Smooth muscle cell (in vitro differentiated cells): ENCODE measurements at regions not wholly inside any gene's neighbourhood (a gene's known extent, or its start where the extent isn't known, plus 50 kb on each side); places are given as distances from the start of the nearest gene placed in this dataset.

Experiments
- DNase-seq: peaks from one replicate; lab custom pipeline; 2025; ENCODE audit not compliant: unreplicated experiment; lab: John Stamatoyannopoulos, UW
- H2AFZ ChIP-seq: fragments of 200-600 bp; sonication (generic); 2 replicates; pipeline ENCODE4 v1.6.0; 2016; ENCODE audit warnings: antibody characterized with exemption, low read depth, mild to moderate bottlenecking
- H3F3A ChIP-seq: fragments of 200-600 bp; sonication (generic); 2 replicates; pipeline ENCODE4 v1.6.0; 2017; ENCODE audit warnings: antibody characterized with exemption, low read depth
- H3K27ac ChIP-seq: fragments of 200-600 bp; sonication (generic); 2 replicates; pipeline ENCODE4 v1.5.1; 2016; ENCODE audit warnings: low read depth, mild to moderate bottlenecking
- H3K27me3 ChIP-seq: fragments of 200-600 bp; sonication (generic); 2 replicates; pipeline ENCODE4 v1.6.1; 2016; ENCODE audit warnings: low read depth, mild to moderate bottlenecking
- H3K36me3 ChIP-seq: fragments of 200-600 bp; sonication (generic); 2 replicates; pipeline ENCODE4 v1.5.1; 2016; ENCODE audit warnings: low read depth
- H3K4me1 ChIP-seq: fragments of 200-600 bp; sonication (generic); 2 replicates; pipeline ENCODE4 v1.5.1; 2016; ENCODE audit warnings: low read depth
- H3K4me2 ChIP-seq: fragments of 200-600 bp; sonication (generic); 2 replicates; pipeline ENCODE4 v1.6.0; 2016; ENCODE audit warnings: mild to moderate bottlenecking
- H3K4me3 ChIP-seq: fragments of 200-600 bp; sonication (generic); 2 replicates; pipeline ENCODE4 v1.5.1; 2016; ENCODE audit warnings: mild to moderate bottlenecking
- H3K79me2 ChIP-seq: fragments of 200-600 bp; sonication (generic); 2 replicates; pipeline ENCODE4 v1.6.0; 2016; ENCODE audit warnings: low read depth, mild to moderate bottlenecking
- H3K9ac ChIP-seq: fragments of 200-600 bp; sonication (generic); 2 replicates; pipeline ENCODE4 v1.6.0; 2016; ENCODE audit warnings: low read depth
- H3K9me3 ChIP-seq: fragments of 200-600 bp; sonication (generic); replicated peaks from 2 replicates; pipeline ENCODE4 v1.5.1; 2016; ENCODE audit warnings: low read depth
- H4K20me1 ChIP-seq: fragments of 200-600 bp; sonication (generic); 2 replicates; pipeline ENCODE4 v1.6.0; 2016; ENCODE audit warnings: low read depth
- WGBS: methylation state at CpG from one replicate; pipeline ENCODE4 v1.1.7; 2016; ENCODE audit warnings: low lambda C conversion rate; 5-methylcytosine and 5-hydroxymethylcytosine counted together
- TF ChIP-seq, protein P1 (sequence below): fragments of 200-600 bp; sonication (generic); IDR thresholded peaks from 2 replicates; pipeline ENCODE4 v1.5.1; 2017; ENCODE audit warnings: borderline replicate concordance, mild to moderate bottlenecking, antibody characterized with exemption; ENCODE audit not compliant: insufficient read depth, poor library complexity, severe bottlenecking

DNA sequence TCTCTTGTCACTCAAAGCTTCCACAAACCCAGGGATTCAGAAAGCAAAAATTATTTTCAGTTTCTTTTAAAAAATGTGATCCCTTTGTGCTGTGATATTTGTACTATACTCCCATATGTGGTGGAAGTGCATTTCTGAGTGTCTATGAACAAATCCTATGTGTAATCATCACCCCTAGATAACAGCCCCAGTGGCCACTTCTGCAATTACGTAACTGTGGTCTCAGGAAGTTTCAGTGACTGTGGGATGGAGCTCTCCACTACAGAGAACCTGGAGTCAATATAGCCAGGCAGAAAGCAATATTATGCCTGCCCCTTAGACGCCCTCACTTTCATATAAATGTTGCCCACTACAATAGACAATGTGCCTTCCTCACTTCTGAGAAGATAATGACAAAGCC, 1101.7 kb upstream of the GHITM start:
- no peak overlapping the region for H3K9ac ChIP-seq
- H4K20me1 ChIP-seq: no peaks in the 10 kb centered on the region
- no peak overlapping the region for H2AFZ ChIP-seq
- H3K4me3 ChIP-seq: no peak overlapping the region
- no peaks in the 10 kb centered on the region for H3K9me3 ChIP-seq
- TF ChIP-seq, protein P1, sequence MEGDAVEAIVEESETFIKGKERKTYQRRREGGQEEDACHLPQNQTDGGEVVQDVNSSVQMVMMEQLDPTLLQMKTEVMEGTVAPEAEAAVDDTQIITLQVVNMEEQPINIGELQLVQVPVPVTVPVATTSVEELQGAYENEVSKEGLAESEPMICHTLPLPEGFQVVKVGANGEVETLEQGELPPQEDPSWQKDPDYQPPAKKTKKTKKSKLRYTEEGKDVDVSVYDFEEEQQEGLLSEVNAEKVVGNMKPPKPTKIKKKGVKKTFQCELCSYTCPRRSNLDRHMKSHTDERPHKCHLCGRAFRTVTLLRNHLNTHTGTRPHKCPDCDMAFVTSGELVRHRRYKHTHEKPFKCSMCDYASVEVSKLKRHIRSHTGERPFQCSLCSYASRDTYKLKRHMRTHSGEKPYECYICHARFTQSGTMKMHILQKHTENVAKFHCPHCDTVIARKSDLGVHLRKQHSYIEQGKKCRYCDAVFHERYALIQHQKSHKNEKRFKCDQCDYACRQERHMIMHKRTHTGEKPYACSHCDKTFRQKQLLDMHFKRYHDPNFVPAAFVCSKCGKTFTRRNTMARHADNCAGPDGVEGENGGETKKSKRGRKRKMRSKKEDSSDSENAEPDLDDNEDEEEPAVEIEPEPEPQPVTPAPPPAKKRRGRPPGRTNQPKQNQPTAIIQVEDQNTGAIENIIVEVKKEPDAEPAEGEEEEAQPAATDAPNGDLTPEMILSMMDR: no peak
- no peaks in the 10 kb centered on the region for H3K79me2 ChIP-seq
- H3K4me1 ChIP-seq: no peaks in the 10 kb centered on the region
- no peak overlapping the region for H3K27ac ChIP-seq
- WGBS: 38% methylated on average over 2 of the region's 2 CpGs
- H3K4me2 ChIP-seq: peak overlapping the region; percentile 55
- H3K27me3 ChIP-seq: peaks cover 6% of the 10 kb centered on the region
- DNase-seq: no peak
- H3F3A ChIP-seq: no peaks in the 10 kb centered on the region
- no peaks in the 10 kb centered on the region for H3K36me3 ChIP-seq

DNA sequence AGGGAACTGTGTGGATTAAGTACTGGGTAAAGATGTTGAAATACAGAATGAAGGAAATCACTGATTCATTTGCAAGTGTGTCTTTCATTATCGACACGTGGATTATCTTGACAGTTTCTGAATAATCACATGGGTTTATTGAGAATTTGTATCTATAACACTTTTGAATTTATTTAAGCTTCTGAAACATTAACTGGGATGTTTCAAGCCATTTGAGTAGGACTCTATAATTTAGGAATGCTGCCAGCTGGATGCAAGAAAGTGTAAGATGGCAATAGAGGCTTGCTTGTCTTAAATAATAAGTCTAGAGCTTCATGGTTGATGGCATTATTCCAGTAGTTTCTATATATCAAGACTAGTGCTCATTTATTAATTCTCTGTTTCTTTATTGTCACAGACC, 1100.7 kb upstream of the GHITM start:
- H3K9ac ChIP-seq: no peak overlapping the region
- no peaks in the 10 kb centered on the region for H3K36me3 ChIP-seq
- no peak for DNase-seq
- TF ChIP-seq, protein P1: no peak
- H3K9me3 ChIP-seq: no peaks in the 10 kb centered on the region
- H2AFZ ChIP-seq: no peak overlapping the region
- no peak overlapping the region for H3K4me3 ChIP-seq
- peaks cover 6% of the 10 kb centered on the region for H3K27me3 ChIP-seq
- no peak overlapping the region for H3K4me2 ChIP-seq
- no peaks in the 10 kb centered on the region for H4K20me1 ChIP-seq
- no peaks in the 10 kb centered on the region for H3F3A ChIP-seq
- H3K4me1 ChIP-seq: no peaks in the 10 kb centered on the region
- H3K27ac ChIP-seq: no peak overlapping the region
- 71% methylated on average over 2 of the region's 2 CpGs for WGBS
- H3K79me2 ChIP-seq: no peaks in the 10 kb centered on the region

DNA sequence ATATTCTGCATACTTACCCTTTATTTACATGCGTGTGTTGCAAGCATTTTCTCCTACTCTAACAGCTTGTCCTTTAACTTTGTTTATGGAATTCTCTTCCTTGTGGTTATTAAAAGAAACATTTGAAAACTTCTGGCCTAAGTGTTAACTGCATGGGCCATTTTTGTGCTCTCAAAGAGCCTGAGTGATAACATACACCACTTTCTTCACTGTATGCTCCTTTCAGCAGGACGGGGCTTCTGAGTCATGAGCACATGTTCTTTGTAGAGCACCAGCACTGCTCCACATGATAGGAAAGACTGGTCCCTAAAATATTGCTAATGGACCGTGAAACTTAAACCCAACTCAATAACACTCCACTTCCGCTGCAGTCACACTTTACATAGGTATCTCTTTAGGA, 1093.6 kb upstream of the GHITM start:
- DNase-seq: no peak
- 53% methylated on average over 4 of the region's 4 CpGs for WGBS

DNA sequence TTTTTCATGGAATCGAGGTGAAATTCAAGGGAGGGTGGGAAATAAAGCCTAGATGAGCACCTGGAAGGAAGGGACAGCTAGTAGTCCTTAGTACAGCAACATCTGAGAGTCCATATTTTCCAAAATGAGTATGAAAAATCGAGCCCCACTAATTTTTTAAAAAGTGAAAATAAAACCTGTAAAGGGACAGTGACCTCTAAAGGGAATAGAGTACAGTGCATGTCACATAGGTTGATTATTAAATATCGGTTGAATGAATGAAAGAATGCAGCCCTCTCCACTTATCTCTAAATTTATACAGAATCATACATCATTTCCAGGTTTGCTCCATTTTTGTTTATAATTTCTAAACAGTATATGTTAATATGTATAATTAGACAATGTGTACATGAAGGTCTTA, 1088.5 kb upstream of the GHITM start:
- Histone ChIP-seq H4K20me1 (no peaks in the 10 kb centered on the region), H3K36me3 (no peaks in the 10 kb centered on the region)

More for the DNA sequence above, 1093.6 kb upstream of the GHITM start:
- Histone ChIP-seq H3F3A (no peaks in the 10 kb centered on the region), H3K4me2 (no peak overlapping the region), H3K27me3 (no peaks in the 10 kb centered on the region), H3K4me1 (no peaks in the 10 kb centered on the region), H3K9me3 (no peaks in the 10 kb centered on the region), H3K4me3 (no peak overlapping the region), H3K9ac (no peak overlapping the region), H3K36me3 (no peaks in the 10 kb centered on the region), H2AFZ (no peak overlapping the region), H4K20me1 (no peaks in the 10 kb centered on the region), H3K27ac (no peak overlapping the region), H3K79me2 (no peaks in the 10 kb centered on the region)
- TF ChIP-seq, protein P1: no peak

More for the DNA sequence above, 1088.5 kb upstream of the GHITM start:
- WGBS: 78% methylated on average over 3 of the region's 3 CpGs
- no peaks in the 10 kb centered on the region for H3F3A ChIP-seq
- H3K79me2 ChIP-seq: no peaks in the 10 kb centered on the region
- no peaks in the 10 kb centered on the region for H3K27me3 ChIP-seq
- DNase-seq: no peak
- no peaks in the 10 kb centered on the region for H3K9me3 ChIP-seq
- TF ChIP-seq, protein P1: no peak
- H3K9ac ChIP-seq: no peak overlapping the region
- H3K4me3 ChIP-seq: no peak overlapping the region
- H3K4me1 ChIP-seq: no peaks in the 10 kb centered on the region
- H3K4me2 ChIP-seq: no peak overlapping the region
- no peak overlapping the region for H3K27ac ChIP-seq
- H2AFZ ChIP-seq: no peak overlapping the region
